ENCODE measurements at regions not wholly inside any gene's neighbourhood (a gene's known extent, or its start where the extent isn't known, plus 50 kb on each side); places are given as distances from the start of the nearest gene placed in this dataset.

- TF ChIP-seq CTCF (IDR thresholded peaks at IDR 0.05; ENCODE audit: insufficient read depth, low read depth, low read length): no peak
- no peak for DNase-seq (ENCODE audit: low read depth)
- H3K4me3 ChIP-seq (ENCODE audit: low read depth, low read length): no peak overlapping the region
Measured at GRCh38 chr20:61031101-61031830, 220.8 kb upstream of the CDH4 start.

- DNase-seq (ENCODE audit: low read depth): no peak
- TF ChIP-seq CTCF (IDR thresholded peaks at IDR 0.05; ENCODE audit: insufficient read depth, low read depth, low read length): no peak
- no peak overlapping the region for H3K4me3 ChIP-seq (ENCODE audit: low read depth, low read length)
Measured at GRCh38 chr20:61037498-61037897, 214.6 kb upstream of the CDH4 start.

- no peak overlapping the region for H3K4me3 ChIP-seq (ENCODE audit: low read depth, low read length)
- no peak for DNase-seq (ENCODE audit: low read depth)
- no peak for TF ChIP-seq CTCF (IDR thresholded peaks at IDR 0.05; ENCODE audit: insufficient read depth, low read depth, low read length)
Measured at GRCh38 chr20:61041481-61041880, 210.6 kb upstream of the CDH4 start.

DNA sequence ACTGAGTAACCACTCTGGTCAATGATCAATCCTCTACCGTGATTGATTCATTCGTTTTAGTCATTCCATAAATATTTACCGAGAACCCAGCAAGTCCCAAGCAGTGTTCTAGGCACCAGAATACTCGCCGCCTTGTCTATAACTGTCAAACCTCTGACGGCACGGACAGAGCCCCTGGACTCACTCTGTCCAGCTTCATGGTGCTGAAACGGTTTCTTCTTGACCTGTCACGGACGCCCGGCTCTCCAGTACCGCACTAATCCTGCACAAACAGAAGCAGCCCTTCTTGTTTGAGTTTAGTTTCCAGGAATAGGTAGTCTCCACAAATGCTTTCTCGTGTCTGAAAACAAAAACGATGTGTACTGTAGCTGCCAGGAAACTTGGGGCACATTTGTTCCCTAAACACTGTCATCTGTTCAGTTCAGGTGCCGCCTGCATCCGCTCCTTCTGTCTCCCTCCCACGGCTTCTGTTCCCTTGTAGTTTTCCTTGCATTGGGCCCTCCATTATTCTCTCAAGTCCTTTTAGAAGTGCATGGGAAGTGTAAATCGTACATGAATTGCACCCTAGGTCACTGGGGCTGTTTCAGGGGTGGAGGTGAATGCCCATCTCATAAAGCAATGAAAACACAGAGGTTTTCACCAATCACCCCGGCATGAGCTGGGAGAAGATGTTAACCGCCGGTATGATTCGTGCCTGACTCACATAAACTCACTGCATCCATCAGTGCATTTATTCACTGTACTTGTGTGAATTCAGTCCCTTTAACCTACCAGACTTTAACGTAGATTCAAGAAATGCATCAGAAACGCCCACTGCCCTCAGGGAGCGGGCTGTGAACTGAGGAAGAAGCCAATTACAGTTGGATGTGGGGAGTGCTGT is 209.3 kb upstream of the CDH4 start:
- H3K4me3 ChIP-seq (ENCODE audit: low read depth, low read length): no peak overlapping the region
- no peak for DNase-seq (ENCODE audit: low read depth)
- no peak for TF ChIP-seq CTCF (IDR thresholded peaks at IDR 0.05; ENCODE audit: insufficient read depth, low read depth, low read length)

DNA sequence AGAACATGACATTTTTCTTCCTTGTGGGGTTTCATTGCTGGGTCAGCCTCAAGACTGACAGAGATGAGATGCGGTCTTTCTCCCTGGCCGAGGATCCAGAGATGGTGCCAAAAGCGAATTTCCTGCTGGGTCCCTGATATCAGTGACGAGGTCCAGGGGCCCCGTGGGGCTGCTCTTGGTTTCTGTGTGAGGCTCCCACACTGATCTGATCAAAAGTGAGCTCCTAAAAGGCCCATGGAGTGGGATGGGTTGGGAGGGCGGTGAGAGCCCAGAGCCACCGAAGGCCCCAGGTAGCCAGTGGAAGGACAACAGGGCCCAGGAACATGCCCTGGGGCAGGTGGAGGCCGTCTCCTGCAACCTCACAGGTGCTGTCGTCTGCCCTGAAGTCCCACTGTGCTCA is 208.4 kb upstream of the CDH4 start:
- no peak overlapping the region for H3K4me3 ChIP-seq (ENCODE audit: low read depth, low read length)
- DNase-seq (ENCODE audit: low read depth): no peak
- no peak for TF ChIP-seq CTCF (IDR thresholded peaks at IDR 0.05; ENCODE audit: insufficient read depth, low read depth, low read length)

GRCh38 chr20:61044499-61044898 is 207.6 kb upstream of the CDH4 start:
- no peak overlapping the region for H3K4me3 ChIP-seq (ENCODE audit: low read depth, low read length)
- no peak for TF ChIP-seq CTCF (IDR thresholded peaks at IDR 0.05; ENCODE audit: insufficient read depth, low read depth, low read length)

More at GRCh38 chr20:61044499-61044898, 207.6 kb upstream of the CDH4 start:
- DNase-seq (ENCODE audit: low read depth): no peak
